H1 (cell line): ENCODE measurements at regions not wholly inside any gene's neighbourhood (a gene's known extent, or its start where the extent isn't known, plus 50 kb on each side); places are given as distances from the start of the nearest gene placed in this dataset.

Experiments used
- CTCF ChIA-PET: fragments of 300-600 bp; sonication (Branson Sonifier 250); formaldehyde crosslinking; loops from one replicate; lab custom pipeline; 2021; ENCODE audit not compliant: partially characterized antibody; lab: Charles Lee
- POLR2A ChIA-PET: fragments of 300-600 bp; sonication (Branson Sonifier 250); formaldehyde crosslinking; loops from one replicate; lab custom pipeline; 2021; ENCODE audit warnings: inconsistent platforms; ENCODE audit not compliant: partially characterized antibody; lab: Charles Lee
- DNase-seq, 2 experiments: peaks; one replicate each; pipeline versions ENCODE4 v3.0.0 to v3.0.0-alpha.2; 2010 to 2022; ENCODE audit warnings: low spot score in 2 of 2, low read depth in 1 of 2, mixed read lengths in 1 of 2
- FAIRE-seq: peaks from 2 replicates; lab custom pipeline; 2011; peaks lifted over from hg19 to GRCh38; lab: Jason Lieb, UNC
- H2AFZ ChIP-seq: 2 replicates; pipeline ENCODE4 v1.8.1; 2012; ENCODE audit warnings: low read length, inconsistent platforms
- H2AK5ac ChIP-seq: 2 replicates; pipeline ENCODE4 v1.6.1; 2013; ENCODE audit warnings: low read depth, low read length
- H2BK120ac ChIP-seq: replicated peaks from 2 replicates; pipeline ENCODE3; 2013; ENCODE audit warnings: low read depth, low read length, inconsistent platforms
- H2BK12ac ChIP-seq: 2 replicates; pipeline ENCODE4 v1.6.1; 2013; ENCODE audit warnings: low read depth, low read length
- H2BK15ac ChIP-seq: 2 replicates; pipeline ENCODE4 v1.6.1; 2013; ENCODE audit warnings: low read length
- H2BK20ac ChIP-seq: 2 replicates; pipeline ENCODE4 v1.6.1; 2013; ENCODE audit warnings: low read length
- H2BK5ac ChIP-seq: 2 replicates; pipeline ENCODE4 v1.6.1; 2013; ENCODE audit warnings: low read depth, low read length
- H3K14ac ChIP-seq: 2 replicates; pipeline ENCODE4 v1.6.1; 2013; ENCODE audit warnings: inconsistent platforms; ENCODE audit not compliant: insufficient read length
- H3K18ac ChIP-seq: 2 replicates; pipeline ENCODE4 v1.6.1; 2013; ENCODE audit warnings: low read length; ENCODE audit errors: extremely low read depth
- H3K23ac ChIP-seq: 2 replicates; pipeline ENCODE4 v1.6.1; 2013; ENCODE audit warnings: inconsistent platforms; ENCODE audit not compliant: insufficient read length
- H3K23me2 ChIP-seq: 2 replicates; pipeline ENCODE4 v1.6.1; 2013; ENCODE audit warnings: low read depth, low read length
- H3K27ac ChIP-seq: 2 replicates; pipeline ENCODE4 v1.6.1; 2011; ENCODE audit warnings: low read depth, low read length, inconsistent platforms
- H3K27me3 ChIP-seq, 4 experiments: replicated peaks in 1 of 4; 1 replicate in 1 of 4; 2 replicates in 3 of 4; pipeline versions ENCODE4 v1.6.1 to v1.8.1; 2011 to 2013; ENCODE audit warnings: low read length in 3 of 4, mild to moderate bottlenecking in 3 of 4, inconsistent platforms in 2 of 4, mixed read lengths in 2 of 4, moderate library complexity in 1 of 4; ENCODE audit not compliant: control insufficient read depth in 3 of 4, insufficient read depth in 3 of 4; ENCODE audit errors: extremely low read depth in 1 of 4
- H3K36me3 ChIP-seq, 4 experiments: 2 replicates each; pipeline versions ENCODE4 v1.6.1 to v1.8.1; 2011 to 2013; ENCODE audit warnings: mild to moderate bottlenecking in 4 of 4, low read length in 3 of 4, moderate library complexity in 2 of 4, control low read depth in 1 of 4, inconsistent platforms in 1 of 4; ENCODE audit not compliant: insufficient read depth in 4 of 4, control insufficient read depth in 2 of 4
- H3K4ac ChIP-seq: replicated peaks from 2 replicates; pipeline ENCODE3; 2013; ENCODE audit warnings: low read length, low read depth, mixed read lengths, inconsistent platforms; ENCODE audit not compliant: insufficient read length
- H3K4me1 ChIP-seq, 4 experiments: replicated peaks in 1 of 4; 1 replicate in 1 of 4; 2 replicates in 3 of 4; pipeline versions ENCODE4 v1.6.1 to v1.8.1; 2011 to 2013; ENCODE audit warnings: low read length in 3 of 4, inconsistent platforms in 2 of 4, mixed read lengths in 1 of 4; ENCODE audit not compliant: insufficient read depth in 4 of 4, control insufficient read depth in 3 of 4
- H3K4me2 ChIP-seq, 2 experiments: 2 replicates each; pipeline versions ENCODE4 v1.6.1 to v1.8.1; 2011 to 2013; ENCODE audit warnings: low read depth in 2 of 2, low read length in 2 of 2, control low read depth in 1 of 2, inconsistent platforms in 1 of 2, mild to moderate bottlenecking in 1 of 2; ENCODE audit not compliant: insufficient read depth in 1 of 2
- H3K4me3 ChIP-seq, 4 experiments: fragments of 200-600, 300-600 bp in 1 of 4; sonication (generic), shearing (Covaris generic), sonication (Bioruptor Twin) in 1 of 4; 2 replicates each; pipeline versions ENCODE4 v1.5.1 to v1.8.1; 2011 to 2016; ENCODE audit warnings: low read length in 4 of 4, low read depth in 3 of 4, control low read depth in 2 of 4, inconsistent platforms in 2 of 4, mild to moderate bottlenecking in 2 of 4, mixed read lengths in 1 of 4, moderate library complexity in 1 of 4; ENCODE audit not compliant: insufficient read depth in 2 of 4; ENCODE audit errors: extremely low read depth in 1 of 4
- H3K56ac ChIP-seq: replicated peaks from 2 replicates; pipeline ENCODE3; 2013; ENCODE audit warnings: low read depth, mild to moderate bottlenecking, mixed read lengths, low read length, inconsistent platforms; ENCODE audit not compliant: insufficient read length
- H3K79me1 ChIP-seq: 2 replicates; pipeline ENCODE4 v1.6.1; 2013; ENCODE audit warnings: low read depth, low read length, control low read depth
- H3K79me2 ChIP-seq, 2 experiments: 2 replicates each; pipeline versions ENCODE4 v1.6.1 to v1.8.1; 2012 to 2013; ENCODE audit warnings: low read length in 2 of 2, mild to moderate bottlenecking in 2 of 2, inconsistent platforms in 1 of 2; ENCODE audit not compliant: insufficient read depth in 2 of 2, control insufficient read depth in 1 of 2
- H3K9ac ChIP-seq, 4 experiments: replicated peaks in 1 of 4; 1 replicate in 1 of 4; 2 replicates in 3 of 4; pipeline versions ENCODE4 v1.6.1 to v1.8.1; 2011 to 2013; ENCODE audit warnings: low read depth in 3 of 4, low read length in 3 of 4, control low read depth in 2 of 4, mild to moderate bottlenecking in 2 of 4, moderate library complexity in 2 of 4, inconsistent platforms in 1 of 4; ENCODE audit errors: extremely low read depth in 1 of 4
- H3K9me3 ChIP-seq, 2 experiments: 2 replicates each; pipeline versions ENCODE4 v1.6.1 to v1.8.1; 2012 to 2013; ENCODE audit warnings: mild to moderate bottlenecking in 2 of 2, moderate library complexity in 2 of 2, control low read depth in 1 of 2, inconsistent platforms in 1 of 2, low read depth in 1 of 2, low read length in 1 of 2, mixed read lengths in 1 of 2; ENCODE audit not compliant: insufficient read depth in 2 of 2
- H4K20me1 ChIP-seq, 2 experiments: replicated peaks in 1 of 2; 2 replicates each; pipeline versions ENCODE3 to v1.8.1; 2011 to 2013; ENCODE audit warnings: inconsistent platforms in 2 of 2, low read length in 2 of 2, mild to moderate bottlenecking in 1 of 2; ENCODE audit not compliant: insufficient read depth in 2 of 2, control insufficient read depth in 1 of 2
- H4K5ac ChIP-seq: 2 replicates; pipeline ENCODE4 v1.6.1; 2013; ENCODE audit warnings: low read length, low read depth, mixed read lengths, inconsistent platforms; ENCODE audit not compliant: insufficient read length
- H4K8ac ChIP-seq: 2 replicates; pipeline ENCODE4 v1.8.0; 2013; ENCODE audit warnings: mild to moderate bottlenecking, moderate library complexity, low read length, inconsistent platforms; ENCODE audit not compliant: insufficient read depth; ENCODE audit errors: extremely low read depth
- H4K91ac ChIP-seq: replicated peaks from 2 replicates; pipeline ENCODE3; 2013; ENCODE audit warnings: low read length, mixed read lengths, inconsistent platforms; ENCODE audit not compliant: insufficient read length
- ATF2 ChIP-seq: IDR thresholded peaks from 2 replicates; pipeline ENCODE4 v1.6.1; 2012; ENCODE audit warnings: low read length, inconsistent platforms
- CTBP2 ChIP-seq: IDR thresholded peaks from 2 replicates; pipeline ENCODE4 v1.7.0; 2011; ENCODE audit warnings: borderline replicate concordance, mild to moderate bottlenecking, moderate library complexity, mixed read lengths, low read length; ENCODE audit not compliant: insufficient read depth, insufficient read length
- GABPA ChIP-seq: IDR thresholded peaks from 2 replicates; pipeline ENCODE4 v1.6.1; 2011; ENCODE audit warnings: mild to moderate bottlenecking, low read length, moderate library complexity, borderline replicate concordance; ENCODE audit not compliant: insufficient read depth
- GTF2F1 ChIP-seq: IDR thresholded peaks from 2 replicates; pipeline ENCODE4 v1.6.1; 2012; ENCODE audit warnings: low read depth, low read length, improper control_type of control experiment, borderline replicate concordance
- JUN ChIP-seq: IDR thresholded peaks from 2 replicates; pipeline ENCODE4 v1.6.1; 2011; ENCODE audit warnings: low read depth, mild to moderate bottlenecking, improper control_type of control experiment, low read length
- SIX5 ChIP-seq: IDR thresholded peaks from 2 replicates; pipeline ENCODE4 v1.6.1; 2011; ENCODE audit warnings: mild to moderate bottlenecking, low read depth, low read length
- WGBS, 2 experiments: shearing (Covaris generic) in 1 of 2; methylation state at CpG; one replicate each; pipeline versions ENCODE4 v1.1.6 to v1.1.7; 2013 to 2015; ENCODE audit warnings: low lambda C conversion rate in 2 of 2, mixed read lengths in 2 of 2, inconsistent platforms in 1 of 2, low coverage in 1 of 2, missing lambda C conversion rate in 1 of 2; ENCODE audit not compliant: insufficient replicate concordance in 2 of 2, insufficient coverage in 1 of 2, insufficient read length in 1 of 2; ENCODE audit errors: extremely low coverage in 1 of 2, missing lambda C conversion rate in 1 of 2; 5-methylcytosine and 5-hydroxymethylcytosine counted together

GRCh38 chr16:35305476-35305875, 1846.1 kb downstream of the TP53TG3F start:
- Histone ChIP-seq H3K27me3 (no peaks in the 10 kb centered on the region), H3K27ac (no peak overlapping the region), H2AFZ (no peak overlapping the region), H3K36me3 (no peaks in the 10 kb centered on the region), H3K79me1 (no peaks in the 10 kb centered on the region), H3K9ac (no peak overlapping the region), H2BK12ac (no peak overlapping the region), H3K4ac (no peak overlapping the region), H2BK20ac (no peak overlapping the region), H2AK5ac (no peak overlapping the region), H3K4me2 (no peak overlapping the region), H3K18ac (no peak overlapping the region), H3K23ac (no peak overlapping the region), H3K4me1 (no peaks in the 10 kb centered on the region), H2BK120ac (no peak overlapping the region), H3K23me2 (no peaks in the 10 kb centered on the region), H3K14ac (no peak overlapping the region), H3K79me2 (no peaks in the 10 kb centered on the region), H4K20me1 (no peaks in the 10 kb centered on the region), H2BK15ac (no peak overlapping the region), H3K4me3 (no peak overlapping the region), H3K9me3 (peaks cover 88 to 97% of the 10 kb centered on the region in 2 experiments), H4K91ac (no peak overlapping the region), H4K8ac (no peak overlapping the region), H4K5ac (no peak overlapping the region), H2BK5ac (no peak overlapping the region), H3K56ac (no peak overlapping the region)
- FAIRE-seq (no peak), DNase-seq (no peak)
- CTCF ChIA-PET: no interaction called here
- POLR2A ChIA-PET: no interaction called here
- 79% methylated on average over 1 of the region's 1 CpG; no CpG with 5 or more reads in 1 of the 2 experiments for WGBS, 2 experiments
- no peak for TF ChIP-seq ATF2
- no peak for TF ChIP-seq GTF2F1
- no peak for TF ChIP-seq JUN
- TF ChIP-seq CTBP2: no peak
- TF ChIP-seq SIX5: no peak
- no peak for TF ChIP-seq GABPA
